ENCODE measurements at regions not wholly inside any gene's neighbourhood (a gene's known extent, or its start where the extent isn't known, plus 50 kb on each side); places are given as distances from the start of the nearest gene placed in this dataset.

DNA sequence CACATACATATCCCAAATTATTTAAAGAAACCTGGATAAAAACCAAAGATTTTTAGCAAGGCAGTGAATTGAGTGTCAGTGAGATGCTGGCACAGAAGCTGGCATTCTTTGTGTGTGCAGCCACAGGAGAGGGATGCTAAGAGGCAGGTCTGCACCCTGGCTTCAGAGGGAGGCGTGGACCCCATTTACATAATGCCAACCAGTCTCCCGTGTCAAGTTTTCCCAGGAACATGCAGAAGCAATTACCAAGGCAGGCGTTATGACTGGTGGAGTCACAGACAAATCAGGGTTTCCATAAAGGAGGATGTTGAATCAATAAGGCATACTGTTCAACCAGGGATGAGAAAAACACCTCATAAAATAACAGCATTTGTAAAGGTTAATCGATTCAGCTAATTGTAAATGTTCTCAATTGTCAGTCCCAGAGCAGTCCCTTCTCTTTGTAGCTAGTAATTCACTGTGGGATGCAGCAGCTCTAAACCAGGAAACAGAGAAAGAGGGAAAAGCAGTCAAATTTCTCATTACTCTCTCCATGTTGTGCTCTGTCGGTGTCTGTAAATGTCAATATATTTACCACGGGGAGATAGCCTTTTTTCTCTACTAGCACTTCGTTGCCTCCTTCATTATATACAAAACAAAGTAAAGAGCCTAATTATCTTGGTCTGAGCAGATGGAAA lies 452.4 kb upstream of the GRAMD2B start:
- H2AFZ ChIP-seq (ENCODE audit: low read length): no peak overlapping the region
- H3K4me1 ChIP-seq (ENCODE audit: low read length): no peaks in the 10 kb centered on the region
- H3K27me3 ChIP-seq (ENCODE audit: low read length): no peaks in the 10 kb centered on the region
- H3K79me2 ChIP-seq (ENCODE audit: low read length): no peaks in the 10 kb centered on the region
- no peak for DNase-seq
- H4K20me1 ChIP-seq (ENCODE audit: insufficient read depth, low read depth, low read length): no peaks in the 10 kb centered on the region
- no peak overlapping the region for H3K4me2 ChIP-seq (ENCODE audit: low read depth, low read length, poor library complexity, severe bottlenecking)
- H3K9me2 ChIP-seq (replicated peaks; ENCODE audit: insufficient read depth, low read length): no peaks in the 10 kb centered on the region; the same call in 1 of the 2 replicates
- no peaks in the 10 kb centered on the region for H3K36me3 ChIP-seq (ENCODE audit: insufficient read depth, low read length)
- H3K9ac ChIP-seq (ENCODE audit: low read length): no peak overlapping the region
- no peak overlapping the region for H3K27ac ChIP-seq (ENCODE audit: low read length)
- H3K9me3 ChIP-seq (ENCODE audit: low read length): no peaks in the 10 kb centered on the region
- no peak overlapping the region for H3K4me3 ChIP-seq (ENCODE audit: low read length)

DNA sequence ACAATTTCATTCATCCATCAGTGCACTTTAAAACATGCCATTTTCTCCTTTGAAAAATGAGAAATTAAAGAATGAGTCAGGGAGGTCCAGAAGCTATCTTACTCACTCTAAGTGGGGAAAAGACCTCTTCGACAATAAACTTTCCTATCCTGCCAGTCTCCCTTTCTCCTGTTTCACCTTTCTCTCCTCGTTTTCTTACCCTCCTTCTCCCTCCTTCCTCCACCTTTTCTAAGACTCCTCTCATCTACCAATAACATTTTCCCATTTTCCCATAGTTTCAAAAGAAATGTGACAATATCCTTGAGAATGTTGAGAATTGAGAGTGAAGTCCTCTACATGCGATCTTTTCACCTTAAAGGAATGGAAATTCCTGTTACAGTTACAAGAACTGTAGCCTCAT lies 450.5 kb upstream of the GRAMD2B start:
- no peak overlapping the region for H3K4me2 ChIP-seq (ENCODE audit: low read depth, low read length, poor library complexity, severe bottlenecking)
- no peaks in the 10 kb centered on the region for H3K9me3 ChIP-seq (ENCODE audit: low read length)
- H3K4me1 ChIP-seq (ENCODE audit: low read length): no peaks in the 10 kb centered on the region
- H3K9ac ChIP-seq (ENCODE audit: low read length): no peak overlapping the region
- H3K36me3 ChIP-seq (ENCODE audit: insufficient read depth, low read length): no peaks in the 10 kb centered on the region
- no peaks in the 10 kb centered on the region for H4K20me1 ChIP-seq (ENCODE audit: insufficient read depth, low read depth, low read length)
- H3K4me3 ChIP-seq (ENCODE audit: low read length): no peak overlapping the region
- no peaks in the 10 kb centered on the region; the same call in 1 of the 2 replicates for H3K9me2 ChIP-seq (replicated peaks; ENCODE audit: insufficient read depth, low read length)
- DNase-seq: no peak
- no peak overlapping the region for H2AFZ ChIP-seq (ENCODE audit: low read length)
- H3K27me3 ChIP-seq (ENCODE audit: low read length): no peaks in the 10 kb centered on the region
- H3K27ac ChIP-seq (ENCODE audit: low read length): no peak overlapping the region
- no peaks in the 10 kb centered on the region for H3K79me2 ChIP-seq (ENCODE audit: low read length)

DNA sequence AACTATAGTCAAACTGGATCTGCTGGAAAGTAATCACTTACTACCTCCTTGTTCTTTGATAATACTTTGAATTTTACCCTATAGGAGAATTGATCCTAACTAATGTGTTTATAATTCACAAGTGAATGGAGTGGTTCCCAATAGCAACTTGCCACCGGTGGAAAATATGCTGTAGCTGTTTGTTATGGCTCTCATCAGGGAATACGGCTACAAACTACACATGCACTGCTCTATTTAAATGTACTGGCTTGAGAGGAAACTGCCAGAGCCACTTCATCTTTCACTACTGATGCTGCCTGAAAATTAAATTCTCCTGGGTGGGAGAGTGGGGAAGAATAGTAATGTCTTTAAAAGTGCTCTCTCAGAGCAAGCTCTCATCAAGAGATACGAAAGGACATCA lies 448.5 kb upstream of the GRAMD2B start:
- Histone ChIP-seq H3K9ac (ENCODE audit: low read length) (no peak overlapping the region), H4K20me1 (ENCODE audit: insufficient read depth, low read depth, low read length) (no peaks in the 10 kb centered on the region), H3K27me3 (ENCODE audit: low read length) (no peaks in the 10 kb centered on the region), H3K36me3 (ENCODE audit: insufficient read depth, low read length) (no peaks in the 10 kb centered on the region), H3K9me3 (ENCODE audit: low read length) (no peaks in the 10 kb centered on the region), H2AFZ (ENCODE audit: low read length) (no peak overlapping the region), H3K79me2 (ENCODE audit: low read length) (no peaks in the 10 kb centered on the region), H3K9me2 (replicated peaks; ENCODE audit: insufficient read depth, low read length) (no peaks in the 10 kb centered on the region; the same call in 1 of the 2 replicates), H3K4me3 (ENCODE audit: low read length) (no peak overlapping the region), H3K4me1 (ENCODE audit: low read length) (no peaks in the 10 kb centered on the region), H3K4me2 (ENCODE audit: low read depth, low read length, poor library complexity, severe bottlenecking) (no peak overlapping the region), H3K27ac (ENCODE audit: low read length) (no peak overlapping the region)
- DNase-seq: no peak

DNA sequence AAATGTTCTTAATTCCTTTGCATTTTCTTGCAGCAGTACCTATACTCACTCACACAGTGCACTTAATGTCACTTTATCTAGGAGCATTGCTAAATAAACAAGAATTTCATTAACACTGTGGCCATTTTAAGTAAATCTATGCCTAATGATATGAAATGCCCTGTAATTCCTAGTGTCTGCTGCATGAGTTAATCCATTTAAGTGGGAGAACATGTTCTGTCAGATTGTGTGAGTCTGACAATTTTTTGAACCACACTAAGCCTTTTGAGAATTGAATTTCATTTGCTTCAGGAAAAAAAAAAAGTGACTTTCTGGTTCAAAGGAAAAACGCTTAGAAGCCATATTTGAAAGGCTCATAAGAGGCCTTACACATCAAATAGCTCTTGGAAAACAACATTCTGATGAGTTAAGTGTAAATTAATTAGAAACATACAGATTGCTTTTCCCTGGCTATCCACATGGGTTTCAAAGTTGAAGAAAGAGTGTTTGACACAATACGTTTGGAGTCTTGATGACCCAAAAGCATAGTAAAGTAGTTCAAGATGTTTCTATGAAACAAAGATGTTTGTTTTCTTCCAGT lies 446.7 kb upstream of the GRAMD2B start:
- H2AFZ ChIP-seq (ENCODE audit: low read length): no peak overlapping the region
- H3K27me3 ChIP-seq (ENCODE audit: low read length): no peaks in the 10 kb centered on the region
- H3K4me2 ChIP-seq (ENCODE audit: low read depth, low read length, poor library complexity, severe bottlenecking): no peak overlapping the region
- H3K4me1 ChIP-seq (ENCODE audit: low read length): no peaks in the 10 kb centered on the region
- H3K9ac ChIP-seq (ENCODE audit: low read length): no peak overlapping the region
- H4K20me1 ChIP-seq (ENCODE audit: insufficient read depth, low read depth, low read length): no peaks in the 10 kb centered on the region
- no peaks in the 10 kb centered on the region for H3K79me2 ChIP-seq (ENCODE audit: low read length)
- H3K9me2 ChIP-seq (replicated peaks; ENCODE audit: insufficient read depth, low read length): no peaks in the 10 kb centered on the region; the same call in 1 of the 2 replicates
- H3K4me3 ChIP-seq (ENCODE audit: low read length): no peak overlapping the region
- H3K36me3 ChIP-seq (ENCODE audit: insufficient read depth, low read length): no peaks in the 10 kb centered on the region
- no peak overlapping the region for H3K27ac ChIP-seq (ENCODE audit: low read length)
- DNase-seq: no peak
- H3K9me3 ChIP-seq (ENCODE audit: low read length): no peaks in the 10 kb centered on the region

DNA sequence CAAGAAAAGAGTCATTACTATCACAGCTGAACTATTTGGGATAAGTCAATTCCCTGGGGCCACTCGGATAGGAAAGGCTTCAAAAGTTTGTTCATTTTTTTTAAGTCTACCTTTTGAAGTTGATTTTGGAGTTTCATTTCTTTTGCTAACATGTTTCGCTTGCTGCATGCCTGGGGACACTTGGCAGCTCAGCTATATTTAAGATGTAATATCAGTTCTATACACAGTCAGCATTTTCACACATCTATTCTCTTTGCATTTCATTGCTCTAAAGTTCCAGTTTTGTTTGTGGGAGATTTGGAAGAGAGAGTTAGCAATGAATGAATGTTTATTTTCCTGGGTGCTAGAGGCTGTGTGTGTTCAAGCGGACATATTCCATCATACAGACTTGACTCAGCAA lies 445.2 kb upstream of the GRAMD2B start:
- Histone ChIP-seq H3K27ac (ENCODE audit: low read length) (no peak overlapping the region), H3K27me3 (ENCODE audit: low read length) (no peaks in the 10 kb centered on the region), H3K4me1 (ENCODE audit: low read length) (no peaks in the 10 kb centered on the region), H3K9me2 (replicated peaks; ENCODE audit: insufficient read depth, low read length) (no peaks in the 10 kb centered on the region; the same call in 1 of the 2 replicates), H3K9ac (ENCODE audit: low read length) (no peak overlapping the region), H3K4me3 (ENCODE audit: low read length) (no peak overlapping the region), H3K4me2 (ENCODE audit: low read depth, low read length, poor library complexity, severe bottlenecking) (no peak overlapping the region), H3K36me3 (ENCODE audit: insufficient read depth, low read length) (no peaks in the 10 kb centered on the region), H3K79me2 (ENCODE audit: low read length) (no peaks in the 10 kb centered on the region), H2AFZ (ENCODE audit: low read length) (no peak overlapping the region), H3K9me3 (ENCODE audit: low read length) (no peaks in the 10 kb centered on the region), H4K20me1 (ENCODE audit: insufficient read depth, low read depth, low read length) (no peaks in the 10 kb centered on the region)
- no peak for DNase-seq

DNA sequence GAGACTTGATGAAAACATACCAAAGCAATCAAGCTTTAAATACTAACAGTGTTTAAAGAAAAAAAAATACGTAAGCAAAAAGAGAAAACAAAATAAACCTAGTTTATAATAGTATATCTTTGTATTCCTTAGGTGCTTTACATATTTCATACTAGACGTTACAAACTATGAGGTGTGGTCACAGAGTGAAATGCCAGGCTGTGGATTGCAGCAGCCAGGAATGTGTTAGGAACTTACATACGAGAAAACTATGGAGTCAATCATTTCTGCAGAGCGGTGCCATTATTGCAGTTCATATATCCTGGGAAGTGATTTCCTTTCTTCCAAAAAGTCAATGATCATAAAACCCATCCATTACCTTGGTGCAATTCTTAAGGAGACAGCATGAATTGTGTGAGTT lies 443.6 kb upstream of the GRAMD2B start:
- DNase-seq: no peak
- no peak overlapping the region for H3K27ac ChIP-seq (ENCODE audit: low read length)

DNA sequence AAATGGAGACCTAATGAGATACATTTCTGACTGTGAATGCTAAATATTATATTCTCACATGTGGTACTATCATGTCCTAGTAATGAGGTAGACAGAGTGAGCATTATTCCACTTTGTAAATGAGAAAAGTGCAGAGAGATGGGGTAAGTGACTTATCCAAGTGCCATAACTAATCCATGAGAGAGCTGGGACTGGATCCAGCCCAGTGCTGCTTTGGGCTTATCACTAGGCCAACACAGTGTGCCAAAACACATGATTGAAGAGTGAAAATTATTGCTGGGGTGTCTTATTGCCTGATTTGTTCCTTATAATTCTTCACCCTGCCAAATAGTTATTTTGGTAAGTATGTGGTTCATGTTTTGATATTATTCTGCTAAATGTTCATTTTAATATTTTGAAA lies 442.2 kb upstream of the GRAMD2B start:
- no peak overlapping the region for H3K27ac ChIP-seq (ENCODE audit: low read length)
- H2AFZ ChIP-seq (ENCODE audit: low read length): no peak overlapping the region
- no peak for DNase-seq
- H3K4me1 ChIP-seq (ENCODE audit: low read length): no peaks in the 10 kb centered on the region
- H3K27me3 ChIP-seq (ENCODE audit: low read length): no peaks in the 10 kb centered on the region
- H4K20me1 ChIP-seq (ENCODE audit: insufficient read depth, low read depth, low read length): no peaks in the 10 kb centered on the region
- no peak overlapping the region for H3K9ac ChIP-seq (ENCODE audit: low read length)
- no peaks in the 10 kb centered on the region for H3K9me3 ChIP-seq (ENCODE audit: low read length)
- no peak overlapping the region for H3K4me2 ChIP-seq (ENCODE audit: low read depth, low read length, poor library complexity, severe bottlenecking)
- H3K36me3 ChIP-seq (ENCODE audit: insufficient read depth, low read length): no peaks in the 10 kb centered on the region
- no peaks in the 10 kb centered on the region for H3K9me2 ChIP-seq (replicated peaks; ENCODE audit: insufficient read depth, low read length)
- H3K79me2 ChIP-seq (ENCODE audit: low read length): no peaks in the 10 kb centered on the region
- no peak overlapping the region for H3K4me3 ChIP-seq (ENCODE audit: low read length)

More for the DNA sequence above, 443.6 kb upstream of the GRAMD2B start:
- Histone ChIP-seq H3K9ac (ENCODE audit: low read length) (no peak overlapping the region), H3K79me2 (ENCODE audit: low read length) (no peaks in the 10 kb centered on the region), H3K36me3 (ENCODE audit: insufficient read depth, low read length) (no peaks in the 10 kb centered on the region), H4K20me1 (ENCODE audit: insufficient read depth, low read depth, low read length) (no peaks in the 10 kb centered on the region), H3K27me3 (ENCODE audit: low read length) (no peaks in the 10 kb centered on the region), H3K4me2 (ENCODE audit: low read depth, low read length, poor library complexity, severe bottlenecking) (no peak overlapping the region), H3K9me3 (ENCODE audit: low read length) (no peaks in the 10 kb centered on the region), H3K9me2 (replicated peaks; ENCODE audit: insufficient read depth, low read length) (no peaks in the 10 kb centered on the region), H2AFZ (ENCODE audit: low read length) (no peak overlapping the region), H3K4me1 (ENCODE audit: low read length) (no peaks in the 10 kb centered on the region), H3K4me3 (ENCODE audit: low read length) (no peak overlapping the region)

DNA sequence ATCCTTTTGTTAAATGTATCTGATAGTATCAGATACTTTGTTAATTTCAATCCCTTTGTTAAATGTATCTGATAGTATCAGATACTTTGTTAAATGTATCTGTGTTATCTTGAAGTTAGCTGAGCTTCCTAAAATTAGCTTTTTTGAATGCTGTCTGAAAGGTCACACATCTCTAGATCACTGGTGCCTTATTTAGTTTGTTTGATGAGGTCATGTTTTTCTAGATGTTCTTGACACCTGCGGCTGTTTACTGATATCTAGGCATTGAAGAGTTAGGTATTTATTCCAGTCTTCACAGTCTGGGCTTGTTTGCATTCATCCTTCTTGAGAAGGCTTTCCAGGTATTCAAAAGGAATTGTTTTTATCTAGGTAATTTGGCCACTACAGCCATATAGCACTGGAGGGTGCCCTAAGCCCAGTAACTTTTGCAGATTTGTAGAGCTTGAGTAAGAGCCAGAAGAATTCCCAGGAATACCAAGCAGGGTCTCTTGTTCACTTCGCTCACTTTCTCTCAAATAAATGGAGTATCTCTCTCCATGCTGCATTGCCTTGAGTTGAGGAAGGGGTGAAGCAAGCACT lies 435.4 kb upstream of the GRAMD2B start:
- Histone ChIP-seq H3K9ac (ENCODE audit: low read length) (no peak overlapping the region), H2AFZ (ENCODE audit: low read length) (no peak overlapping the region), H3K9me3 (ENCODE audit: low read length) (peaks cover 18% of the 10 kb centered on the region), H3K4me2 (ENCODE audit: low read depth, low read length, poor library complexity, severe bottlenecking) (no peak overlapping the region), H3K79me2 (ENCODE audit: low read length) (no peaks in the 10 kb centered on the region), H4K20me1 (ENCODE audit: insufficient read depth, low read depth, low read length) (no peaks in the 10 kb centered on the region), H3K4me1 (ENCODE audit: low read length) (no peaks in the 10 kb centered on the region), H3K27ac (ENCODE audit: low read length) (no peak overlapping the region), H3K9me2 (replicated peaks; ENCODE audit: insufficient read depth, low read length) (no peaks in the 10 kb centered on the region), H3K36me3 (ENCODE audit: insufficient read depth, low read length) (no peaks in the 10 kb centered on the region), H3K27me3 (ENCODE audit: low read length) (no peaks in the 10 kb centered on the region), H3K4me3 (ENCODE audit: low read length) (no peak overlapping the region)
- no peak for DNase-seq

Data from Karpas-422 (cell line).